Small intestine (tissue), 7 donors: ENCODE measurements at regions not wholly inside any gene's neighbourhood (a gene's known extent, or its start where the extent isn't known, plus 50 kb on each side); places are given as distances from the start of the nearest gene placed in this dataset.
"Not testable (repeated sequence)": the region's sequence is repeated elsewhere in the genome, so short reads cannot be mapped to it uniquely, and the experiment has no call there.

Experiments
- DNase-seq, 2 donors: peaks; one replicate each; pipeline versions ENCODE4 v3.0.0 to v3.0.0-alpha.2; 2013
- FAIRE-seq: peaks from 2 replicates; lab custom pipeline; 2012; peaks lifted over from hg19 to GRCh38; lab: Jason Lieb, UNC
- H3K27ac ChIP-seq, 3 donors: one replicate each; pipeline ENCODE4 v1.5.1; 2013; ENCODE audit warnings: low read length in 2 of 3, mild to moderate bottlenecking in 2 of 3, control low read depth in 1 of 3, inconsistent platforms in 1 of 3, low read depth in 1 of 3, moderate library complexity in 1 of 3
- H3K27me3 ChIP-seq, 3 donors: one replicate each; pipeline ENCODE4 v1.6.1; 2013; ENCODE audit warnings: low read length in 3 of 3, inconsistent platforms in 1 of 3; ENCODE audit not compliant: control insufficient read depth in 3 of 3, insufficient read depth in 3 of 3
- H3K36me3 ChIP-seq, 3 donors: one replicate each; pipeline ENCODE4 v1.6.1; 2013; ENCODE audit warnings: low read length in 3 of 3, inconsistent platforms in 1 of 3, low read depth in 1 of 3, mild to moderate bottlenecking in 1 of 3, moderate library complexity in 1 of 3; ENCODE audit not compliant: control insufficient read depth in 3 of 3, insufficient read depth in 2 of 3
- H3K4me1 ChIP-seq, 3 donors: one replicate each; pipeline ENCODE4 v1.6.1; 2013; ENCODE audit warnings: low read length in 2 of 3, inconsistent platforms in 1 of 3, low read depth in 1 of 3, mild to moderate bottlenecking in 1 of 3, moderate library complexity in 1 of 3; ENCODE audit not compliant: control insufficient read depth in 3 of 3, insufficient read depth in 2 of 3
- H3K4me3 ChIP-seq, 3 donors: one replicate each; pipeline ENCODE4 v1.5.1; 2013; ENCODE audit warnings: low read length in 3 of 3, control low read depth in 1 of 3, inconsistent platforms in 1 of 3, low read depth in 1 of 3, mild to moderate bottlenecking in 1 of 3, moderate library complexity in 1 of 3
- H3K9me3 ChIP-seq, 2 donors: one replicate each; pipeline ENCODE4 v1.6.1; 2013; ENCODE audit warnings: low read depth in 1 of 2, low read length in 1 of 2; ENCODE audit not compliant: control insufficient read depth in 2 of 2, insufficient read depth in 1 of 2
- WGBS, 3 donors: extraction: QIAGEN DNeasy Blood & Tissue Kit; methylation state at CpG; one replicate each; pipeline ENCODE4 v1.1.7; 2013; 5-methylcytosine and 5-hydroxymethylcytosine counted together
- donor health status: healthy with polysubstance abuse.
- donor health status: control.
- donor health status: control.
- donor health status: Bipolar disorder and iron deficiency.
- donor health status: healthy.

- H3K36me3 ChIP-seq, result no peaks in the 10 kb centered on the region
- no peaks in the 10 kb centered on the region for H3K9me3 ChIP-seq
- no peak overlapping the region for H3K27ac ChIP-seq
- DNase-seq (peak in 1 of 2 donors; percentile 5), FAIRE-seq (no peak)
- no peaks in the 10 kb centered on the region for H3K4me1 ChIP-seq
- no peak overlapping the region for H3K4me3 ChIP-seq
- H3K27me3 ChIP-seq, result no peaks in the 10 kb centered on the region
These were observed 232.2 kb upstream of the MAOA start for GRCh38 chrX:43423876-43424275.

GRCh38 chrX:43436517-43436916 is 219.6 kb upstream of the MAOA start:
- FAIRE-seq (no peak), DNase-seq (no peak)
- H3K4me1 ChIP-seq, result no peaks in the 10 kb centered on the region
- H3K9me3 ChIP-seq, result peaks cover 0 to 2% of the 10 kb centered on the region in 2 donors
- no peaks in the 10 kb centered on the region for H3K27me3 ChIP-seq
- 26 to 42% (median 27%) methylated on average over 2 of the region's 2 CpGs for WGBS, 3 donors
- no peak overlapping the region for H3K4me3 ChIP-seq
- no peak overlapping the region for H3K27ac ChIP-seq
- H3K36me3 ChIP-seq, result no peaks in the 10 kb centered on the region

- Histone ChIP-seq H3K36me3 (no peaks in the 10 kb centered on the region), H3K4me1 (no peaks in the 10 kb centered on the region), H3K27ac (no peak overlapping the region), H3K9me3 (peaks cover 0 to 10% of the 10 kb centered on the region in 2 donors), H3K27me3 (no peaks in the 10 kb centered on the region), H3K4me3 (no peak overlapping the region)
- DNase-seq (no peak), FAIRE-seq (no peak)
- WGBS, 3 donors, result 17 to 50% (median 38%) methylated on average over 2 of the region's 2 CpGs
These were observed 209.3 kb upstream of the MAOA start for GRCh38 chrX:43446752-43447151.

- H3K9me3 ChIP-seq, result peaks cover 0 to 25% of the 10 kb centered on the region in 2 donors
- 32 to 60% (median 51%) methylated on average over 1 of the region's 1 CpG for WGBS, 3 donors
- DNase-seq (no peak), FAIRE-seq (no peak)
- no peaks in the 10 kb centered on the region for H3K36me3 ChIP-seq
- no peaks in the 10 kb centered on the region for H3K4me1 ChIP-seq
- no peaks in the 10 kb centered on the region for H3K27me3 ChIP-seq
- no peak overlapping the region for H3K27ac ChIP-seq
- H3K4me3 ChIP-seq, result no peak overlapping the region
These were observed 207.4 kb upstream of the MAOA start for GRCh38 chrX:43448688-43449087.

GRCh38 chrX:43450355-43450754 is 205.7 kb upstream of the MAOA start:
- Histone ChIP-seq H3K4me3 (no peak overlapping the region), H3K27ac (no peak overlapping the region), H3K27me3 (no peaks in the 10 kb centered on the region), H3K36me3 (no peaks in the 10 kb centered on the region), H3K4me1 (no peaks in the 10 kb centered on the region), H3K9me3 (peaks cover 0 to 25% of the 10 kb centered on the region in 2 donors)
- no peak for DNase-seq
- FAIRE-seq, result no peak
- WGBS, 3 donors, result 53 to 68% (median 58%) methylated on average over 4 of the region's 4 CpGs

GRCh38 chrX:43451976-43452686 is 204.0 kb upstream of the MAOA start:
- 97 to 98% (median 97%) methylated on average over 4 of the region's 4 CpGs for WGBS, 3 donors

GRCh38 chrX:43456063-43456462 is 200.0 kb upstream of the MAOA start:
- H3K4me1 ChIP-seq, result peaks cover 0 to 12% (median 0%) of the 10 kb centered on the region in 3 donors
- FAIRE-seq (no peak), DNase-seq (no peak)
- WGBS, 3 donors, result 84 to 90% (median 88%) methylated on average over 3 of the region's 3 CpGs
- H3K27ac ChIP-seq, result no peak overlapping the region
- H3K4me3 ChIP-seq, result no peak overlapping the region
- H3K9me3 ChIP-seq, result peaks cover 0 to 24% of the 10 kb centered on the region in 2 donors
- no peaks in the 10 kb centered on the region for H3K27me3 ChIP-seq
- H3K36me3 ChIP-seq, result no peaks in the 10 kb centered on the region

More at GRCh38 chrX:43451976-43452686, 204.0 kb upstream of the MAOA start:
- DNase-seq, H3K27ac ChIP-seq, H3K36me3 ChIP-seq, FAIRE-seq, H3K4me1 ChIP-seq, H3K4me3 ChIP-seq, H3K27me3 ChIP-seq: not testable (repeated sequence)
- H3K9me3 ChIP-seq, result peaks cover 0 to 25% of the 10 kb centered on the region in 2 donors

- H3K36me3 ChIP-seq, result no peaks in the 10 kb centered on the region
- H3K27me3 ChIP-seq, result no peaks in the 10 kb centered on the region
- no peak for DNase-seq
- H3K27ac ChIP-seq, result no peak overlapping the region
- no peak overlapping the region for H3K4me3 ChIP-seq
- 72 to 83% methylated on average over 2 of the region's 2 CpGs; no CpG with 5 or more reads in 1 of the 3 donors for WGBS, 3 donors
- peaks cover 0 to 12% (median 0%) of the 10 kb centered on the region in 3 donors for H3K4me1 ChIP-seq
- H3K9me3 ChIP-seq, result peaks cover 0 to 15% of the 10 kb centered on the region in 2 donors
- no peak for FAIRE-seq
These were observed 199.2 kb upstream of the MAOA start for GRCh38 chrX:43456906-43457305.
